Hematopoietic multipotent progenitor cell (in vitro differentiated cells): ENCODE measurements at regions not wholly inside any gene's neighbourhood (a gene's known extent, or its start where the extent isn't known, plus 50 kb on each side); places are given as distances from the start of the nearest gene placed in this dataset.

Source experiments
- DNase-seq, 3 donors: peaks; one replicate each; pipeline ENCODE4 v3.0.0-alpha.2; 2011 to 2015; ENCODE audit warnings: low read depth in 2 of 3, low spot score in 2 of 3

- no peak for DNase-seq
Observed at GRCh38 chr3:162170581-162170980, 674.0 kb downstream of the OTOL1 start.

DNA sequence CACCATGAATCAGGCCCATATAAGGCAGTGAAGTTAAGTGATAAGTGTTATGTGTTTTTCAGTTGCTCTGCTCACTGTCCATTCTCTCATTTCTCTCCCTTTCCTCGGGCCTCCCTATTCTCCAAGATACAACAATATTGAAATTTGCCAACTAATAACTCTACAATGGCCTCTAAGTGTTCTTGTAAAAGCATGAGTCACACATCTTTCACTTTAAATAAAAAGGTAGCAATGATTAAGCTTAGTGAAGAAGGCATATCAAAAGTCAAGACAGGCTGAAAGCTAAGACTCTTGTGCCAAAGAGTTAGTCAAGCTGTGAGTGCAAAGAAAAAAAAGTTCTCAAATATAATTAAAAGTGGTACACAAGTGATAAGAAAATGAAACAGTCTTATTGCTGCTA, 675.4 kb downstream of the OTOL1 start:
- no peak for DNase-seq

DNA sequence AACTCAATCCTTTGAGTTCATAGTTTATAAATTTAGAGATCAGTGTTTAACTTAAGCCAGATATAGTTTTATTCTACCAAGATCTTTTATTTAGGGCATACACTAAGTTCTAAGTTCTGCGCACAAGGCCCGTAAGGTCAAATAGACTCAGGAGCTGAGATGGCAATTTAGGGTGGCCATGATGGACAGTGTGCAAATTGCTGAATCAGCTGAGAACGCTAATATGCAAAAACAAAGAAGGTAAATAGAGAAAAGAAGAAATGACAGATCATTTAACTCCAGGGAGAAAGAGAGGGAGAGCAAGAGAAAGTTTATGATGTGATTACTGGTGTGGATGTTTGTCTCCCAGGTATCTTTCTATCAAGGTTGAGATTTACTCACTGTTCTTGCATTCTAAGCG, 678.5 kb downstream of the OTOL1 start:
- DNase-seq, result no peak

DNA sequence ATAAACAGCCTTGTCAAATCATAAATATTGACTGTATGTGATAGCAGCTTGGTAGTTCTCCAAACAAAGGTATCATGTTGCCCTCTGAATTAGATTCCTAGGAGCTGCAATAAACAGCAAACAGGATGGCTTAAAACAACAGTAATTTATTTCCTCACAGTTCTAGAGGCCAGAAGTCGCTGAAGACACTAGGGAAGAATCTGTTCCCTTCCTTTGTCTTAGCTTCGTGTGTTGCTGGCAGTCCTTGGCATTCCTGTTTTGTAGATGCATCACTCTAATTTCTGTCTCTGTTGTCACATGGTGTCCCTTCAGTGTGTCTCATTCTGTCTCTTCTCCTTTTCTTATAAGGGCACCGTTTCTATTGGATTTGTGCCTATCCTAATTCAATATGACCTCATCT, 679.3 kb downstream of the OTOL1 start:
- DNase-seq, result no peak

DNA sequence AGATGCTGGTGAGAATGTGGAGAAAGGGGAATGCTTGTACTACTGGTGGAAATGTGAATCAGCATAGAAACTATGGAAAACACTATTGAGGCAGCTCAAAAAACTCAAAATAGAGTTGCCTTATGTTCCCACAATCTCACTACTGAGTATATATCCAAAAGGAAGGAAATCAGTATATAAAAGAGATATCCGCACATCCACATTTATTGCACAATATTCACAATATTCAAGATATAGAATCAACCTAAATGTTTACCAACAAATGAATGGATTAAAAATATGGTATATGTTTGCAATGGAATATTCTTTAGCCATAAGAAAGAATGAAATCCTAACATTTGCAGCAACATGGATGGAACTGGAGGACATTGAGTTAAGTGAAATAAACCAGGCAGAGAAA, 686.8 kb downstream of the OTOL1 start:
- DNase-seq, result no peak

DNA sequence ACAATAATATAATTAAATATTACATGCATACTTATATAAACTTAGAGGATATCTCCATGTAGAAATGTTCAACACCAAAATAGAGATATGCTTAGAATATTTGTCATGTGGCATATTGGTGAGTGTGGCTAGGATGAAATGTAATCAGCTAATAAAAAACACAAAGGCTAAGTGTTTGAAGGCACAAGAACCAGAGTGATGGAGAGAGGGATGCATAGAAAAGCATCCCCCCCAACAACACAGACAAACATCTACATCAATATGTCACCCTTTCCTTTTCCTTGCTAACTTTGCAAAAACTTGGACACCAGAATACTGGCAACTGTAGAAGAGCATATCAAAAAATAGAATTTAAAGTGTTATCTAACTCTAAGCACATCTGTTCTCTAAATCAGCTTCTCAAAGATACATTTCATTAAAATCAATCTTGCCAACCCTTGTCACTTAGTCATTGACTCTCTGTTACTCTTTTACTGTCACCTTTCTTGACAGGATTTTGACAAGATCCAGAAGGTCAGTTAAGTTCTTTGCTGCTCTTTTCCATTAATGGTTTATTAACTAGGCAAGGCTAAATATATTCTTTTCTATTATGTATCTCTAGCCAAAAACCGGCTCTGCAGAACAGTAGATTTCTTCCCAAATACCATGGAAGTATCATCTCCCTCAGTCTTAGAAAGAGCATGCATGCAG, 695.9 kb downstream of the OTOL1 start:
- DNase-seq, result no peak

DNA sequence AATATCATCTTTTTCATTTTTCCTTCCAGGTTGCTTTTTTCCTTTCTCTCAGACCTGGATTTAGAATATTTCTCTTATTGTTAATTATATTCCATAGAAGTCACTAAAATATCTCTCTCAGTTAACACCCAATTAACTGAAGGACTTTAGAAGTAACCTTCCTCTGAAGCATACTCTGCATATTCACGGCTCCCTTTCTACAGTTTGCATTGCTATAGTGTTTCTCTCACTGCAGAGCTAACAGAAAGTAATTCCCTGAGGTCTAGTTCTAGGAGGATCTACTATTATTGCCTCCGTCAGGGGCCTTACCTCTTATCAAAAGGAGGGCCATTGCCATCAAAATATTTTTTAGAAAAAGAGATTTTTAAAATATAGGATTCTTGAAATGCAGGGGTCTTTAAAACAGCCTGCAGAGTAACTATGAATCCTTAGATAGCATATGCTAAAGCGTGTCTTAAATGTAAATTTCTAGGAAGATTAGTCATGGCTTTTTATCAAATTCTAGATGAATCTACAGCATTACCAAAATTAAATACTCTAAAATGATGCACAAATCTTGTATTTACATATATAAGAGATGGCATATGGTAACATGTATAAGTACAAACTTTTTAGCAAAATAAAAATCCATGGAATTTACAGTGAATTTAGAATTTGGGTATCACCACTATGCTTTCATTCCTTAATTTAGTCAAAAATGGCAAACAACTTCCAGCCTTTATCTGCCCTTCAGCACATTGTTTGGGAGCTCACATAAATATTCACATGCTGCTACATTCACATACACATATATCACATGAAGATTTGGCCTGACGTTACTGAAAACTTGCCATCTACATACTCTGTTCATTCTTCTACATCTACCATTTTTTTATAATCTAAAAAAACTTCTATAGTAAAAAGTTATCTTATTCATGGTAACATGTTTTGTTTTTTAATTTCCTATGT, 696.8 kb downstream of the OTOL1 start:
- DNase-seq, result no peak

DNA sequence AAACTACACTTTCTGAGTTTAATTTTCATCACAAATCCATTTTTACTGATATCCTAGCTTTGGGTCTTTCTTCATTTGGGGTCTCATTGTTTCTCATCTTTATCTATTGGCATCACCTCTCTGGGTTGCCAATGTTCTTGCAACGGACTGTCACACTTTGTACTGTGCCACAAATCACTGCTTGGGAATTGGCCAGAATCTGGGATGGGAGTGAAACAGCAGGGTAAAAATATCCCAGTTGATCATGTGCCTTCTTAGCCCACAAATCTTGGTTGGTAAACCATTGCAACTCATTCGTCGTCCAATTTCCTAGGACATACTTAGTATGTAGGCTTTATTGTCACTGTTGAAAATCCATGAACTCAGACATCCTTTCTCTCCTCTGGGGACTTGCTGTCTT, 698.5 kb downstream of the OTOL1 start:
- no peak for DNase-seq

DNA sequence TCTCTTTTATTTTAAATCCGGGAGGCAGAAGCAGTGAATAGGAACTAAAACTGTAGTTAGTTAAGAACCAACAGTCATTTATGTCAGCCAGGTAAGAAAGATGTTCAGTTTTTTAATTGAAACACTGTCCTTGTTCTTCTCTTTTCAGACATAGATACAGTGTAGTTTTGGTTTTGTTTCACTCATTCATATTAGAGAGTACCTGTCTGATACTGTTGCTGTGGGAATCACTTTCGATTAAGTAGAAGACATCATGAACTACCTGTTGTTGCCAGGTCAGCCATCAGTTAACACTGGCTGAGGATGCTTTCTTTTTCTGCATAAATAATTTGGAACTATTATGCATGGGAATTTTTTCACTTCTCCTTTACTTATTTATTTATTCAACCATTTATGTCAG, 700.4 kb downstream of the OTOL1 start:
- DNase-seq, result no peak

DNA sequence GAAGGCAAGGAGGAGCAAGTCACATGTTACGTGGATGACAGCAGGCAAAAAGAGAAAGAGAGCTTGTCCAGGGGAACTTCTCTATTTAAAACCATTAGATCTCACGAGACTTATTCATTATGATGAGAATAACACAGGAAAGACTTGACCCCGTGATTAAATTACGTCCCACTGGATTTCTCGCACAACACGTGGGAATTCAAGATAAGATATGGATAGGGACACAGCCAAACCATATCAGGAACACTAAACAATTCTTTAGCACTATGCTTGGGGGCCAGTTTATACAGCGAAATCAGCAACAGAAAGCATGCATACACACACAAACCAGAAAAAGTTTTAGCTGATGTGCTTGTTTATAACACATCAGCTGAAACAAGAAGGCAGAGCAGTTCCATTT, 704.2 kb downstream of the OTOL1 start:
- DNase-seq, result no peak

GRCh38 chr3:162206648-162207047, 710.0 kb downstream of the OTOL1 start:
- no peak for DNase-seq

- no peak for DNase-seq
Observed at GRCh38 chr3:162211470-162211869, 714.9 kb downstream of the OTOL1 start.

- no peak for DNase-seq
Observed at GRCh38 chr3:162213196-162213595, 716.6 kb downstream of the OTOL1 start.

GRCh38 chr3:162213956-162214355, 717.3 kb downstream of the OTOL1 start:
- no peak for DNase-seq

GRCh38 chr3:162217647-162218046, 721.0 kb downstream of the OTOL1 start:
- no peak for DNase-seq

DNA sequence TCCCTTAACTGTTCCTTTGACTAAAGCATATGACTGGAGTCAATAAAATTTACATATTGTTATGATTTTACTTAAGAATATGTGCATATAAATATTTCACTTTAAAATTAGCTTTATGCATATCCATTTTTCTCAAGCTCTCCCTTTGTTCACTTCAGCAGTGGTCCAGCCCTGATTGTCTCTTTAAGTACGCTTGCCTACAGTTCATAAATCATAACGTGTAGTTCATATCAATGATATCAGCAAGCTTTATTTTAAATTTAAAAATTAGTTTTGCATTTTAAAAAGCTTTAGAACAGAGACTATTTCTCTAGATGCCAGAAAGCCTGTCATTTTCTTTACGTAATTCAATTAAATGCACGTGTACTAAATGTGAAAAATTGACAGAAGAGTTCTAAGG, 721.9 kb downstream of the OTOL1 start:
- DNase-seq, result no peak

DNA sequence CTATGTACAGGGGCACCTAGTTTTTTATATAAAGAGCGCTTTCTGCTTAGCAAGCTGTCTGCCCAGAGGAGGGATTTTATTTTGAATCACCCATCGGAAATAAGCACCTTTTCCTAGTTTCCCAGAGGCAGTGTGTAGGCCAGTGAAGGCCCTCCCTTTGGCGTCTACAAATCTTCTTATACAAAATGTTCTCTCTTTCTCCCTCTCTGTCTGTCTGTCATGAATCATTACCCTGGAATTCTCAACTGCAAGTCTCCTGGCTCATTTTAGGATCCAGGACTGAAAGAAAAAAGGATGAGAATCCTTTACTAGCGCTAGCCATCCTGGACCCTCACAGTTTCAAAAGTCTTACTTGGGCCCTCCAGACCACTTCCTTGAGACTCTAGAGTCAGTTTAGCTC, 728.1 kb downstream of the OTOL1 start:
- no peak for DNase-seq

GRCh38 chr3:162236949-162237348, 740.3 kb downstream of the OTOL1 start:
- no peak for DNase-seq

DNA sequence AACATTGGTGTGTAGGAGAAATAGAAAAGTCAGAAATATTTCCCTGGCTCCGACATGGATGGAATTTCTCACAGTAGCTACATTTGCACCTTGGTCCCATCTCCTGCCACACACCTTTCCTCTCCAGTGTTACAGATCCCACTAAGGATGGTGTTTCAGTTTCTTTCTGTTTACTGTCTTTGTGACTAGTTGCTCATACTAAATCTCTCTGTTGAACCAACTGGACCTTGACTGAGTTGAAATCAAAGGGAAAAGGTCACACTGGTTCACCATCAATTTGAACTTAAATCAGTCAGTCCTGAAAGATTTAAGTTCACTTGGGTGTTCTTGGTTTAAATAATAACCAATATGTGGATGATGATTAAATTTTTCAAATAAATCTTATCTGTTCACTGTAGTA, 754.2 kb downstream of the OTOL1 start:
- DNase-seq, result no peak

DNA sequence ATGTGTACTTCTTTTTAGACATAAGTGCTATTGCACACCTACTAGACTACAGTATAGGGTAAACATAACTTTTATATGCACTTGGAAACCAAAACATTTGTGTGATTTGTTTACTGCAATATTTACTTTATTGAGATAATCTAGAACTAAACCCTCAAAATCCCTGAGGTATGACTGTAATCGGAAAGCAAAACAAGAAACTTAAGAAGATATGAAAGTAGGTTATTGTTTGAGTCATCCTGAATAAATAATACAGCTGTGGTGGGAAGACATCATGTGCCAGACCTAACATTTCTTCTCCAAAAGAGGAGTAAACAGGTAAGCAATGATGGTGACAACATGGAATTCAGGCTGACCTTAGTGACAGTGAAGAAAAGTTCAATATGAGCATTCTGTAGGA, 765.5 kb downstream of the OTOL1 start:
- no peak for DNase-seq

- no peak for DNase-seq
Observed at GRCh38 chr3:162263596-162263995, 767.0 kb downstream of the OTOL1 start.
